Activated B cell treated with CpG ODN at 0.5 μM for 24 hours (primary cell): ENCODE measurements at regions not wholly inside any gene's neighbourhood (a gene's known extent, or its start where the extent isn't known, plus 50 kb on each side); places are given as distances from the start of the nearest gene placed in this dataset.

Source experiments
- ATAC-seq: fragments of 200-7000 bp; cut with Tn5 transposase; one replicate; pipeline ENCODE4 v1.10.0; 2021; ENCODE audit warnings: low read depth, mild to moderate bottlenecking, moderate library complexity
- CTCF ChIA-PET: fragments of 350-600 bp; sonication (Branson Sonifier 250); formaldehyde crosslinking; loops from one replicate; lab custom pipeline; 2021; ENCODE audit warnings: antibody characterized with exemption; lab: Charles Lee
- POLR2A ChIA-PET: fragments of 350-600 bp; sonication (Branson Sonifier 250); formaldehyde crosslinking; loops from one replicate; lab custom pipeline; 2021; ENCODE audit warnings: antibody characterized with exemption; lab: Charles Lee
- DNase-seq: peaks from one replicate; pipeline ENCODE4 v3.0.0; 2022
- H3K27ac Mint-ChIP-seq: one replicate; pipeline ENCODE4 v1.8.0; 2020; ENCODE audit warnings: mixed read lengths
- H3K27me3 Mint-ChIP-seq: one replicate; pipeline ENCODE4 v1.8.0; 2021; ENCODE audit warnings: mixed read lengths
- H3K36me3 Mint-ChIP-seq: one replicate; pipeline ENCODE4 v1.8.0; 2021; ENCODE audit warnings: low read depth, mixed read lengths
- H3K4me1 Mint-ChIP-seq: one replicate; pipeline ENCODE4 v1.8.0; 2021; ENCODE audit warnings: mixed read lengths
- H3K4me3 Mint-ChIP-seq: one replicate; pipeline ENCODE4 v1.8.0; 2020; ENCODE audit warnings: mild to moderate bottlenecking, mixed read lengths
- H3K9me3 Mint-ChIP-seq: one replicate; pipeline ENCODE4 v1.8.0; 2020; ENCODE audit warnings: mixed read lengths
- CTCF ChIP-seq: fragments of 200-600 bp; IDR thresholded peaks from one replicate; pipeline ENCODE4 v1.8.0; 2022; ENCODE audit warnings: antibody characterized with exemption, mild to moderate bottlenecking
- intact Hi-C: fragments of 100-400 bp; cut with micrococcal nuclease; formaldehyde crosslinking; loops from one replicate; pipeline ENCODE4 v1.15.1; 2024

GRCh38 chr12:107564946-107565345 is 120.7 kb upstream of the PWP1 start:
- intact Hi-C loops: no loop called here
- ATAC-seq: no peak
- H3K36me3 Mint-ChIP-seq: no peaks in the 10 kb centered on the region
- no peak overlapping the region for H3K27ac Mint-ChIP-seq
- peaks cover 9% of the 10 kb centered on the region for H3K4me1 Mint-ChIP-seq
- H3K27me3 Mint-ChIP-seq: peaks cover 4% of the 10 kb centered on the region
- DNase-seq: no peak
- no peak for TF ChIP-seq CTCF
- POLR2A ChIA-PET: no interaction called here
- no peaks in the 10 kb centered on the region for H3K9me3 Mint-ChIP-seq
- CTCF ChIA-PET: interaction anchor here (1.3 kb wide), 1 partner anchor 433 kb away, joined by 3 read pairs; no protein-coding TSS in a partner anchor
- no peak overlapping the region for H3K4me3 Mint-ChIP-seq

GRCh38 chr12:107565551-107565950 is 120.0 kb upstream of the PWP1 start:
- Mint-ChIP-seq H3K27ac (no peak overlapping the region), H3K9me3 (no peaks in the 10 kb centered on the region), H3K36me3 (no peaks in the 10 kb centered on the region), H3K27me3 (peaks cover 3% of the 10 kb centered on the region), H3K4me3 (no peak overlapping the region), H3K4me1 (peaks cover 9% of the 10 kb centered on the region)
- no peak for DNase-seq
- no peak for ATAC-seq
- intact Hi-C loops: no loop called here
- TF ChIP-seq CTCF: no peak
- ChIA-PET POLR2A (no interaction called here), CTCF (interaction anchor here (1.3 kb wide), 1 partner anchor 434 kb away, joined by 3 read pairs; no protein-coding TSS in a partner anchor)

- POLR2A ChIA-PET: no interaction called here
- no peak for DNase-seq
- Mint-ChIP-seq H3K27me3 (peaks cover 4% of the 10 kb centered on the region), H3K4me1 (peaks cover 9% of the 10 kb centered on the region), H3K9me3 (no peaks in the 10 kb centered on the region), H3K4me3 (no peak overlapping the region), H3K27ac (no peak overlapping the region), H3K36me3 (no peaks in the 10 kb centered on the region)
- no peak for ATAC-seq
- CTCF ChIA-PET: no interaction called here
- intact Hi-C loops: no loop called here
- TF ChIP-seq CTCF: no peak
Measured at GRCh38 chr12:107567876-107568619, 117.6 kb upstream of the PWP1 start.

GRCh38 chr12:107568718-107569117 is 116.9 kb upstream of the PWP1 start:
- ChIA-PET POLR2A (no interaction called here), CTCF (no interaction called here)
- no peak for DNase-seq
- Mint-ChIP-seq H3K4me3 (no peak overlapping the region), H3K9me3 (no peaks in the 10 kb centered on the region), H3K36me3 (no peaks in the 10 kb centered on the region), H3K27ac (no peak overlapping the region), H3K27me3 (peaks cover 1% of the 10 kb centered on the region), H3K4me1 (peaks cover 9% of the 10 kb centered on the region)
- no peak for ATAC-seq
- no peak for TF ChIP-seq CTCF
- intact Hi-C loops: no loop called here

GRCh38 chr12:107570721-107571120 is 114.9 kb upstream of the PWP1 start:
- H3K36me3 Mint-ChIP-seq: no peaks in the 10 kb centered on the region
- intact Hi-C loops: no loop called here
- H3K4me3 Mint-ChIP-seq: no peak overlapping the region
- POLR2A ChIA-PET: no interaction called here
- DNase-seq (no peak), ATAC-seq (no peak)
- peaks cover 7% of the 10 kb centered on the region for H3K4me1 Mint-ChIP-seq
- peaks cover 1% of the 10 kb centered on the region for H3K27me3 Mint-ChIP-seq
- H3K27ac Mint-ChIP-seq: no peak overlapping the region
- no peaks in the 10 kb centered on the region for H3K9me3 Mint-ChIP-seq
- CTCF ChIA-PET: no interaction called here
- no peak for TF ChIP-seq CTCF
